Thyroid gland (tissue), 4 donors: ENCODE measurements at regions not wholly inside any gene's neighbourhood (a gene's known extent, or its start where the extent isn't known, plus 50 kb on each side); places are given as distances from the start of the nearest gene placed in this dataset.

Experiments
- DNase-seq, 2 donors: peaks; one replicate each; pipeline ENCODE4 v3.0.0-alpha.2; 2019
- H3K27ac ChIP-seq, 3 donors: fragments of 200-600 bp; sonication (generic); 1 replicate in 2 of 3; 2 replicates in 1 of 3; pipeline ENCODE4 v1.5.1; 2016 to 2019; ENCODE audit warnings: mild to moderate bottlenecking in 1 of 3, moderate library complexity in 1 of 3
- H3K27me3 ChIP-seq: fragments of 200-600 bp; sonication (generic); one replicate; pipeline ENCODE4 v1.5.1; 2019
- H3K36me3 ChIP-seq, 2 donors: fragments of 200-600 bp; sonication (generic); one replicate each; pipeline ENCODE4 v1.5.1; 2016 to 2019
- H3K4me1 ChIP-seq, 2 donors: fragments of 200-600 bp; sonication (generic); one replicate each; pipeline ENCODE4 v1.5.1; 2017 to 2019
- H3K4me3 ChIP-seq, 3 donors: fragments of 200-600 bp; sonication (generic); replicated peaks in 1 of 3; 1 replicate in 2 of 3; 2 replicates in 1 of 3; pipeline ENCODE4 v1.5.1; 2016; ENCODE audit warnings: mild to moderate bottlenecking in 1 of 3
- H3K9me3 ChIP-seq: fragments of 200-600 bp; sonication (generic); one replicate; pipeline ENCODE4 v1.5.1; 2017
- POLR2A ChIP-seq, 2 donors: fragments of 450-650 bp; IDR thresholded peaks; one replicate each; pipeline ENCODE4 v1.6.1; 2017; ENCODE audit warnings: antibody characterized with exemption in 2 of 2, mild to moderate bottlenecking in 2 of 2, moderate library complexity in 1 of 2
- WGBS, 2 donors: methylation state at CpG; one replicate each; pipeline ENCODE4 v1.1.5; 2017; 5-methylcytosine and 5-hydroxymethylcytosine counted together
- intact Hi-C: fragments of 100-400 bp; cut with DNase I; formaldehyde crosslinking; loops from one replicate; pipeline ENCODE4 v1.15.1; 2023
- TF ChIP-seq, protein P1 (sequence below), 6 experiments: fragments of 200-600 bp in 3 of 6; fragments of 450-650 bp in 3 of 6; sonication (generic) in 3 of 6; IDR thresholded peaks; one replicate each; pipeline ENCODE4 v1.5.1; 2016 to 2019; ENCODE audit warnings: antibody characterized with exemption in 6 of 6, mild to moderate bottlenecking in 2 of 6, inconsistent platforms in 1 of 6, moderate library complexity in 1 of 6

DNA sequence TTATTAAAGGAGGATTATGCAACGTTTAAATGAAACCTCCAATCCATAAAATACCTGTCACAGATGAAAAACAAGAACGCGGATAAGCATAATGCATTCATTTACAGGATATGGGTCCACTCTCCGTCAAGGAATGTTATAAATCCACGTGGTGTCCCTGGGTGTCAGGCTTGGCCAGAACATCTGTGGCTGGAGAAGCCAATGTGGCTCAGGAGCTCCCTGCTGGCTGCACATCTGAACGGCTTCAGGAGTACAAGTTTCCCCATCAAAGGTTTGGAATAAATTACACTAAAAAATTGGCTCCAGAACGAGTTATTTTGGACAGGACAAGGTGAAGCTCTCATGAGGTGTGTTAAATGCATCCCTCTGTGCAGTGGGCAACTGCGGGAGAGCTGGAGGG, 87.8 kb upstream of the LEF1 start:
- no peak for TF ChIP-seq POLR2A (IDR thresholded peaks at IDR 0.05)
- DNase-seq: no peak
- no peaks in the 10 kb centered on the region for H3K36me3 ChIP-seq
- intact Hi-C loops: no loop called here
- no peaks in the 10 kb centered on the region for H3K4me1 ChIP-seq
- WGBS, 2 donors: 83 to 84% methylated on average over 8 of the region's 8 CpGs
- no peaks in the 10 kb centered on the region for H3K9me3 ChIP-seq
- H3K4me3 ChIP-seq: no peak overlapping the region
- no peak overlapping the region for H3K27ac ChIP-seq
- H3K27me3 ChIP-seq: no peaks in the 10 kb centered on the region

DNA sequence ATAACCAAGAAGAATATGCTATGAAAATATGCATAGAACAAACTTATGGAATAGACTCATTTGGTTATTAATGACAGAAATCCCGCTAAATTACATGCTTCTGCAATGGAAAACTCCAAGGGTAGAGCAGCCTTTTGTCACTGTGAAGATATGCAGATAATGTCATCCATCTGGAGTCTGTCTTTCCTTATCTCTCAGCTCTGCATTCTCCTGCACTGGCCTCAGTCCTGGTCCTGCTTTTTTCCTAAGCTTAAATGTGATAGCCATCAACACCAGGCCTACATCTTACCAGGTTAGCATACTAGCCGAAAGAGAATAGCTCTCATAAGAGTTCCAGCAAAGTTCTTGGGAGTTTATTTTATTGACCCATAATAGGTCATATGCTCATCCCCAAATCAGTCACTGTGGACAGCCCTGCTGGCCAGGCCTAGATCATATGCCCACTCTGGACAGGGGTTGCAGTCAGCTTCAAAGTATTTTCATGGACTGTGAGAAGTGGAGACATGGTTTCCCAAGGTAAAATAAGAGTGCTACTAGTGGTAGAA, 86.5 kb upstream of the LEF1 start:
- no peak for DNase-seq
- Histone ChIP-seq H3K27ac (no peak overlapping the region), H3K4me3 (no peak overlapping the region), H3K4me1 (no peaks in the 10 kb centered on the region), H3K36me3 (no peaks in the 10 kb centered on the region), H3K9me3 (no peaks in the 10 kb centered on the region), H3K27me3 (no peaks in the 10 kb centered on the region)
- intact Hi-C loops: no loop called here
- TF ChIP-seq, protein P1, sequence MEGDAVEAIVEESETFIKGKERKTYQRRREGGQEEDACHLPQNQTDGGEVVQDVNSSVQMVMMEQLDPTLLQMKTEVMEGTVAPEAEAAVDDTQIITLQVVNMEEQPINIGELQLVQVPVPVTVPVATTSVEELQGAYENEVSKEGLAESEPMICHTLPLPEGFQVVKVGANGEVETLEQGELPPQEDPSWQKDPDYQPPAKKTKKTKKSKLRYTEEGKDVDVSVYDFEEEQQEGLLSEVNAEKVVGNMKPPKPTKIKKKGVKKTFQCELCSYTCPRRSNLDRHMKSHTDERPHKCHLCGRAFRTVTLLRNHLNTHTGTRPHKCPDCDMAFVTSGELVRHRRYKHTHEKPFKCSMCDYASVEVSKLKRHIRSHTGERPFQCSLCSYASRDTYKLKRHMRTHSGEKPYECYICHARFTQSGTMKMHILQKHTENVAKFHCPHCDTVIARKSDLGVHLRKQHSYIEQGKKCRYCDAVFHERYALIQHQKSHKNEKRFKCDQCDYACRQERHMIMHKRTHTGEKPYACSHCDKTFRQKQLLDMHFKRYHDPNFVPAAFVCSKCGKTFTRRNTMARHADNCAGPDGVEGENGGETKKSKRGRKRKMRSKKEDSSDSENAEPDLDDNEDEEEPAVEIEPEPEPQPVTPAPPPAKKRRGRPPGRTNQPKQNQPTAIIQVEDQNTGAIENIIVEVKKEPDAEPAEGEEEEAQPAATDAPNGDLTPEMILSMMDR (IDR thresholded peaks at IDR 0.05): no peak
- TF ChIP-seq POLR2A (IDR thresholded peaks at IDR 0.05): no peak
- WGBS, 2 donors: 82 to 90% methylated on average over 2 of the region's 2 CpGs

DNA sequence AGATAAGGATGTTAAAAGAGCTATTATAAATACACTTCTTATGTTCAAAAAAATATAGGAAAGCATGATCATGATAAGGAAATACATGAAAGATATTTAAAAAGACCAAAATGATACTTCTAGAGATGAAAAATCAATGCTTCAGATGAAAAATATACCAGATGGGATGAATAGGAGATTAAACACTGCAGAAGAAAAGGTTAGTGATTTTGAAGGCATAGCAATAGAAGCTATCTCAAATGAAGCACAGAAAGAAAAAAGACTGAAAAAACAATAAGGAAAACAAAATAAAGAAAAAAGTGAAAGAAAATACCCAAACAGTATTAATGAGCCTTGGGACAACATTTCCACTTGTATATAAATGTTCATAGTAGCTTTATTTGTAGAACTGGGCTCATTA, 80.7 kb upstream of the LEF1 start:
- TF ChIP-seq POLR2A (IDR thresholded peaks at IDR 0.05): no peak
- TF ChIP-seq, protein P1 (IDR thresholded peaks at IDR 0.05): no peak
- H3K36me3 ChIP-seq: no peaks in the 10 kb centered on the region
- intact Hi-C loops: no loop called here
- no peaks in the 10 kb centered on the region for H3K9me3 ChIP-seq
- H3K4me1 ChIP-seq: peaks cover 0 to 5% of the 10 kb centered on the region in 2 donors
- no peaks in the 10 kb centered on the region for H3K27me3 ChIP-seq
- no peak overlapping the region for H3K4me3 ChIP-seq
- no peak overlapping the region for H3K27ac ChIP-seq
- no peak for DNase-seq

DNA sequence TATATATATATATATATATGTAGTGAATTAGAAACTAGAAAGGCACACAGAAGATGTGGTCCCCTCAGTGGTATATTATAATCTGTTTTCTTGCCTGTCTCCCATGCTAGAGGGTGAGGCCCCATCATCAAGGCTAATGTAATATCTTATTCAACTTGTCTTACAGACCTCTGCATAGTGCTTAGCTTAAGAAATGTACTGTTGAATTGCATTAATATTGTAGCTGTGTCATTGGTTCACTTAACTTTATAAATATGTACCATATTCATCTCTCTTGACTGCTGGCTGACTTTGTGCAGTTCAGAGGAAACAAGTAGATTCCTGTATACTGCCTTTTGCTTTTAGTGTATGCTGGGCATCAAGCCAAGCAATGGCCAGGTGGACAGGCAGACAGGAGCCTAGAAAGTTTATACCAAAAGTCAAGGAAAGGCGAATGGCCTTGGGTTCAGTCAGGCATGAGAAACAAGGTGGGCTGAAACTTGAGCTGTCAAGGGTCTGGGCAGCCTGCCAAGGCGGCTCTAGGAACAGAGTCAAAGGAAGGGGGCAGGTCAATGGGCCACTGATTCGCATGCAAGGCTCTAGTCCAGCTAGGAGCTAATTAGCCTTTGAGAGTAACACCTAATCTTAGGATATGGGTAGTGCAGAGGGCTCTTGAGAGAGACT, 78.8 kb upstream of the LEF1 start:
- Histone ChIP-seq H3K36me3 (no peaks in the 10 kb centered on the region), H3K27ac (no peak overlapping the region), H3K9me3 (no peaks in the 10 kb centered on the region), H3K27me3 (no peaks in the 10 kb centered on the region), H3K4me3 (no peak overlapping the region), H3K4me1 (peaks cover 0 to 5% of the 10 kb centered on the region in 2 donors)
- intact Hi-C loops: no loop called here
- TF ChIP-seq, protein P1 (IDR thresholded peaks at IDR 0.05): no peak
- TF ChIP-seq POLR2A (IDR thresholded peaks at IDR 0.05): no peak
- peak; percentile 46 to 72 for DNase-seq
- 6 to 14% methylated on average over 3 of the region's 3 CpGs for WGBS, 2 donors

DNA sequence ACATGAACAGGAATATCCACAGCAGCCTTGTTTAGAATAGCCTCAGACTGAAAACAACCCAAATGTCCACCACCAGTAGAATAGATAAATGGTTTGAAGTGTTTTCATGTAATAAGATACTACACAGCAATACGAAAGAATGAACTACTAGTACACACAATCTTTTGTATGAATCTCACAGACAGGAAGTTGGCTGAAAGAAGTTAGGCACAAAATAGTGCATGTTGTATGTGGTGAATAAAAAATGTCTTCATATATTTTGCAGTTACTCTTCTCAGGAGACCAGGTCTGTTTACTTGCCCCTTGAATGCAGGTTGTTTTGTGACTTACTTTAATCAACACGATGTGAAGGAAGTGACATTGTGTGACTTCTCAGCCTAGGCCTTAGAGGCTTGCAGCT, 75.9 kb upstream of the LEF1 start:
- no peaks in the 10 kb centered on the region for H3K36me3 ChIP-seq
- WGBS, 2 donors: 84 to 91% methylated on average over 2 of the region's 2 CpGs
- H3K4me1 ChIP-seq: peaks cover 0 to 5% of the 10 kb centered on the region in 2 donors
- H3K4me3 ChIP-seq: no peak overlapping the region
- H3K27ac ChIP-seq: no peak overlapping the region
- TF ChIP-seq POLR2A (IDR thresholded peaks at IDR 0.05): no peak
- TF ChIP-seq, protein P1 (IDR thresholded peaks at IDR 0.05): no peak
- no peaks in the 10 kb centered on the region for H3K27me3 ChIP-seq
- intact Hi-C loops: no loop called here
- no peak for DNase-seq
- H3K9me3 ChIP-seq: no peaks in the 10 kb centered on the region
